Parathyroid adenoma (tissue), 2 donors: ENCODE measurements at regions not wholly inside any gene's neighbourhood (a gene's known extent, or its start where the extent isn't known, plus 50 kb on each side); places are given as distances from the start of the nearest gene placed in this dataset.

Experiments
- H2AFZ ChIP-seq: fragments of 300-600 bp; sonication (generic); one replicate; pipeline ENCODE4 v1.7.0; 2017; ENCODE audit warnings: antibody characterized with exemption, mild to moderate bottlenecking
- H3K27ac ChIP-seq: fragments of 300-600 bp; sonication (generic); one replicate; pipeline ENCODE4 v1.7.0; 2017
- H3K27me3 ChIP-seq: fragments of 300-600 bp; sonication (generic); one replicate; pipeline ENCODE4 v1.7.0; 2017; ENCODE audit warnings: low read length; ENCODE audit not compliant: control insufficient read depth, insufficient read depth
- H3K36me3 ChIP-seq: fragments of 300-600 bp; sonication (generic); one replicate; pipeline ENCODE4 v1.7.0; 2017; ENCODE audit warnings: low read length; ENCODE audit not compliant: control insufficient read depth, insufficient read depth
- H3K4me1 ChIP-seq: fragments of 300-600 bp; sonication (generic); one replicate; pipeline ENCODE4 v1.7.0; 2017; ENCODE audit warnings: control low read depth
- H3K4me2 ChIP-seq: fragments of 300-600 bp; sonication (generic); one replicate; pipeline ENCODE4 v1.7.0; 2017; ENCODE audit warnings: low read length
- H3K4me3 ChIP-seq: fragments of 300-600 bp; sonication (generic); one replicate; pipeline ENCODE4 v1.7.0; 2017; ENCODE audit warnings: low read depth, low read length
- H3K79me2 ChIP-seq: fragments of 300-600 bp; sonication (generic); one replicate; pipeline ENCODE4 v1.7.0; 2017; ENCODE audit warnings: control low read depth
- H3K9ac ChIP-seq: fragments of 300-600 bp; sonication (generic); one replicate; pipeline ENCODE4 v1.7.0; 2017; ENCODE audit warnings: mild to moderate bottlenecking
- H3K9me3 ChIP-seq: fragments of 300-600 bp; sonication (generic); one replicate; pipeline ENCODE4 v1.7.0; 2017; ENCODE audit warnings: low read length; ENCODE audit not compliant: control insufficient read depth
- CTCF ChIP-seq: fragments of 300-600 bp; sonication (generic); IDR thresholded peaks from one replicate; pipeline ENCODE4 v1.7.0; 2017; ENCODE audit warnings: antibody characterized with exemption, mild to moderate bottlenecking
- donor health status: primary hyperparathyroidism.

DNA sequence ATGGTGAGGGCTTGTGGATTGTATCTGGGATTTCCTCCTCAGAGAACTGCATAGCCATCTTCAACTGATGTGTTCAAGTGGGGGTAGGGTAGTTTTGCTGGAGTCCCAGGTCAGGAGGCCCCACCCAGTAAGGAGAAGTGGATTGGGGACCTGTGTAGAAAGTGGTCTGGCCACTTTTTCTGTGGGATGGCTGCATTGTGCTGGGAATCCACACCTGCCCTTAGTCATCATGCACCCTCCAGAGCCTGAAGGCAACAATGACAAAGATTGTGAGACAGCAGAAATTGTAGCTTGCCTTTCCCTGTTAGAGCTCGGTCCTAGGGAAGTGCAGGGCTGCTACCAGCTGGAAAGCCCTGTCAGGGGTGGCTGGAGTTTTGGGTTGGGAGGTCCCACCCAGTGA, 255.4 kb downstream of the NDFIP2 start:
- Histone ChIP-seq H2AFZ (no peak overlapping the region), H3K9me3 (no peaks in the 10 kb centered on the region), H3K9ac (no peak overlapping the region), H3K36me3 (no peaks in the 10 kb centered on the region), H3K27ac (no peak overlapping the region), H3K4me3 (no peak overlapping the region), H3K4me2 (no peak overlapping the region), H3K27me3 (no peaks in the 10 kb centered on the region), H3K79me2 (no peaks in the 10 kb centered on the region), H3K4me1 (no peaks in the 10 kb centered on the region)
- TF ChIP-seq CTCF = no peak

GRCh38 chr13:79735228-79735627, 254.3 kb downstream of the NDFIP2 start:
- Histone ChIP-seq H3K79me2 (no peaks in the 10 kb centered on the region), H2AFZ (no peak overlapping the region), H3K9me3 (no peaks in the 10 kb centered on the region), H3K36me3 (no peaks in the 10 kb centered on the region), H3K27me3 (no peaks in the 10 kb centered on the region), H3K4me2 (no peak overlapping the region), H3K4me1 (no peaks in the 10 kb centered on the region), H3K4me3 (no peak overlapping the region), H3K27ac (no peak overlapping the region), H3K9ac (no peak overlapping the region)
- TF ChIP-seq CTCF = no peak

GRCh38 chr13:79727086-79727485, 246.1 kb downstream of the NDFIP2 start:
- Histone ChIP-seq H3K9me3 (no peaks in the 10 kb centered on the region), H3K4me1 (no peaks in the 10 kb centered on the region), H3K79me2 (no peaks in the 10 kb centered on the region), H3K27me3 (no peaks in the 10 kb centered on the region), H3K4me3 (no peak overlapping the region), H3K36me3 (no peaks in the 10 kb centered on the region), H3K4me2 (no peak overlapping the region), H3K9ac (no peak overlapping the region), H2AFZ (no peak overlapping the region), H3K27ac (no peak overlapping the region)
- no peak for TF ChIP-seq CTCF

- no peak overlapping the region for H3K4me2 ChIP-seq
- no peaks in the 10 kb centered on the region for H3K36me3 ChIP-seq
- H3K27me3 ChIP-seq = no peaks in the 10 kb centered on the region
- TF ChIP-seq CTCF = no peak
- H3K4me3 ChIP-seq = no peak overlapping the region
- no peak overlapping the region for H3K27ac ChIP-seq
- no peak overlapping the region for H2AFZ ChIP-seq
- no peaks in the 10 kb centered on the region for H3K9me3 ChIP-seq
- H3K9ac ChIP-seq = no peak overlapping the region
- H3K79me2 ChIP-seq = no peaks in the 10 kb centered on the region
- no peaks in the 10 kb centered on the region for H3K4me1 ChIP-seq
These were observed 244.9 kb downstream of the NDFIP2 start for GRCh38 chr13:79725841-79726240.

GRCh38 chr13:79724348-79725103, 243.6 kb downstream of the NDFIP2 start:
- Histone ChIP-seq H3K27me3 (no peaks in the 10 kb centered on the region), H3K4me2 (no peak overlapping the region), H3K79me2 (no peaks in the 10 kb centered on the region), H3K4me3 (no peak overlapping the region), H3K9me3 (no peaks in the 10 kb centered on the region), H3K4me1 (no peaks in the 10 kb centered on the region), H2AFZ (no peak overlapping the region), H3K9ac (no peak overlapping the region), H3K27ac (no peak overlapping the region), H3K36me3 (no peaks in the 10 kb centered on the region)
- TF ChIP-seq CTCF = no peak
